Endodermal cell (in vitro differentiated cells): ENCODE measurements at regions not wholly inside any gene's neighbourhood (a gene's known extent, or its start where the extent isn't known, plus 50 kb on each side); places are given as distances from the start of the nearest gene placed in this dataset.

Source experiments
- DNase-seq: peaks from one replicate; pipeline ENCODE4 v3.0.0-alpha.2; 2017
- H3K27ac ChIP-seq: 2 replicates; pipeline ENCODE4 v1.5.1; 2013; ENCODE audit warnings: mild to moderate bottlenecking, low read depth, low read length, moderate library complexity
- H3K27me3 ChIP-seq: 2 replicates; pipeline ENCODE4 v1.6.1; 2013; ENCODE audit warnings: mild to moderate bottlenecking, low read length, moderate library complexity; ENCODE audit not compliant: insufficient read depth, control insufficient read depth, poor library complexity, severe bottlenecking
- H3K36me3 ChIP-seq: 2 replicates; pipeline ENCODE4 v1.7.0; 2013; ENCODE audit warnings: mild to moderate bottlenecking, low read length, moderate library complexity; ENCODE audit not compliant: control insufficient read depth, insufficient read depth
- H3K4me1 ChIP-seq: one replicate; pipeline ENCODE4 v1.7.0; 2013; ENCODE audit warnings: low read length; ENCODE audit not compliant: control insufficient read depth, insufficient read depth
- H3K4me3 ChIP-seq: 2 replicates; pipeline ENCODE4 v1.5.1; 2013; ENCODE audit warnings: mild to moderate bottlenecking, low read length, moderate library complexity
- H3K9ac ChIP-seq: 2 replicates; pipeline ENCODE4 v1.6.1; 2013; ENCODE audit warnings: mild to moderate bottlenecking, low read length, moderate library complexity; ENCODE audit not compliant: poor library complexity, severe bottlenecking; ENCODE audit errors: extremely low read depth
- H3K9me3 ChIP-seq: 2 replicates; pipeline ENCODE4 v1.6.1; 2013; ENCODE audit warnings: mild to moderate bottlenecking, low read length, moderate library complexity; ENCODE audit not compliant: control insufficient read depth
- H3K27ac Mint-ChIP-seq: 2 replicates; pipeline ENCODE4 v1.8.0; 2020; ENCODE audit warnings: mixed read lengths
- H3K27me3 Mint-ChIP-seq: 2 replicates; pipeline ENCODE4 v1.8.0; 2021; ENCODE audit warnings: mild to moderate bottlenecking, mixed read lengths; ENCODE audit not compliant: insufficient read depth
- H3K36me3 Mint-ChIP-seq: 2 replicates; pipeline ENCODE4 v1.8.0; 2020; ENCODE audit warnings: low read depth, mixed read lengths
- H3K4me1 Mint-ChIP-seq: 2 replicates; pipeline ENCODE4 v1.8.0; 2020; ENCODE audit warnings: mixed read lengths
- H3K4me3 Mint-ChIP-seq: 2 replicates; pipeline ENCODE4 v1.8.0; 2020; ENCODE audit warnings: mild to moderate bottlenecking, moderate library complexity, mixed read lengths
- H3K9me3 Mint-ChIP-seq: 2 replicates; pipeline ENCODE4 v1.8.0; 2020; ENCODE audit warnings: mild to moderate bottlenecking, mixed read lengths
- CTCF ChIP-seq: fragments of 200-600 bp; sonication (generic); conservative IDR thresholded peaks from 2 replicates; pipeline ENCODE4 v1.5.0; 2021; ENCODE audit warnings: antibody characterized with exemption, mild to moderate bottlenecking
- WGBS, 2 experiments: methylation state at CpG; one replicate each; pipeline versions ENCODE4 v1.1.5 to v1.1.7; 2013; ENCODE audit warnings: missing lambda C conversion rate in 2 of 2, mixed read lengths in 1 of 2; ENCODE audit not compliant: insufficient coverage in 1 of 2, insufficient read length in 1 of 2; 5-methylcytosine and 5-hydroxymethylcytosine counted together

- no peak overlapping the region for H3K9ac ChIP-seq
- peaks cover 21% of the 10 kb centered on the region for H3K9me3 Mint-ChIP-seq
- no peaks in the 10 kb centered on the region for H3K4me1 ChIP-seq
- H3K4me3 Mint-ChIP-seq = no peak overlapping the region
- no peak for DNase-seq
- H3K4me3 ChIP-seq = no peak overlapping the region
- H3K27ac Mint-ChIP-seq = no peak overlapping the region
- H3K36me3 ChIP-seq = no peaks in the 10 kb centered on the region
- no peak for TF ChIP-seq CTCF
- H3K27me3 Mint-ChIP-seq = peaks cover 5% of the 10 kb centered on the region
- H3K27me3 ChIP-seq = peaks cover 12% of the 10 kb centered on the region
- no peak overlapping the region for H3K27ac ChIP-seq
- H3K4me1 Mint-ChIP-seq = no peaks in the 10 kb centered on the region
- no peaks in the 10 kb centered on the region for H3K36me3 Mint-ChIP-seq
- peaks cover 25% of the 10 kb centered on the region for H3K9me3 ChIP-seq
Measured at GRCh38 chr13:50729177-50729576, 114.3 kb downstream of the DLEU7 start.

- 93 to 100% methylated on average over 2 to 4 of the region's 4 CpGs for WGBS, 2 experiments
- Mint-ChIP-seq H3K4me3 (no peak overlapping the region), H3K27me3 (peaks cover 3% of the 10 kb centered on the region), H3K27ac (no peak overlapping the region), H3K36me3 (no peaks in the 10 kb centered on the region), H3K4me1 (no peaks in the 10 kb centered on the region), H3K9me3 (peaks cover 21% of the 10 kb centered on the region)
- H3K36me3 ChIP-seq = no peaks in the 10 kb centered on the region
- H3K4me1 ChIP-seq = no peaks in the 10 kb centered on the region
- no peak for DNase-seq
- H3K9ac ChIP-seq = no peak overlapping the region
- H3K4me3 ChIP-seq = no peak overlapping the region
- no peak for TF ChIP-seq CTCF
- H3K27ac ChIP-seq = no peak overlapping the region
- peaks cover 6% of the 10 kb centered on the region for H3K27me3 ChIP-seq
- peaks cover 25% of the 10 kb centered on the region for H3K9me3 ChIP-seq
Measured at GRCh38 chr13:50730496-50731351, 112.8 kb downstream of the DLEU7 start.

GRCh38 chr13:50731400-50731799 lies 112.1 kb downstream of the DLEU7 start:
- Histone ChIP-seq H3K9me3 (peaks cover 25% of the 10 kb centered on the region), H3K36me3 (no peaks in the 10 kb centered on the region), H3K27me3 (peaks cover 6% of the 10 kb centered on the region), H3K4me3 (no peak overlapping the region), H3K9ac (no peak overlapping the region), H3K4me1 (no peaks in the 10 kb centered on the region), H3K27ac (no peak overlapping the region)
- Mint-ChIP-seq H3K9me3 (peaks cover 21% of the 10 kb centered on the region), H3K36me3 (no peaks in the 10 kb centered on the region), H3K4me1 (no peaks in the 10 kb centered on the region), H3K4me3 (no peak overlapping the region), H3K27ac (no peak overlapping the region), H3K27me3 (peaks cover 6% of the 10 kb centered on the region)
- no peak for TF ChIP-seq CTCF
- no peak for DNase-seq
